Upper lobe of right lung (tissue), 1 donor: ENCODE measurements at regions not wholly inside any gene's neighbourhood (a gene's known extent, or its start where the extent isn't known, plus 50 kb on each side); places are given as distances from the start of the nearest gene placed in this dataset.

Experiments
- ATAC-seq: fragments of 200-7000 bp; cut with Tn5 transposase; one replicate; pipeline ENCODE4 v1.9.1; 2020; ENCODE audit warnings: mild to moderate bottlenecking, moderate library complexity
- DNase-seq: peaks from one replicate; pipeline ENCODE4 v3.0.0-alpha.2; 2020
- H3K27ac ChIP-seq: fragments of 200-600 bp; one replicate; pipeline ENCODE4 v1.8.0; 2022
- H3K27me3 ChIP-seq: fragments of 200-600 bp; one replicate; pipeline ENCODE4 v1.8.0; 2022; ENCODE audit warnings: mild to moderate bottlenecking
- H3K36me3 ChIP-seq: fragments of 200-600 bp; one replicate; pipeline ENCODE4 v1.8.0; 2022
- H3K4me1 ChIP-seq: fragments of 200-600 bp; one replicate; pipeline ENCODE4 v1.8.0; 2022
- H3K4me3 ChIP-seq: fragments of 200-600 bp; one replicate; pipeline ENCODE4 v1.8.0; 2022; ENCODE audit warnings: mild to moderate bottlenecking
- H3K9me3 ChIP-seq: fragments of 200-600 bp; one replicate; pipeline ENCODE4 v1.8.0; 2022
- CTCF ChIP-seq: fragments of 200-600 bp; IDR thresholded peaks from one replicate; pipeline ENCODE4 v1.8.0; 2022; ENCODE audit warnings: antibody characterized with exemption
- intact Hi-C: fragments of 100-400 bp; cut with DNase I; formaldehyde crosslinking; loops from one replicate; pipeline ENCODE4 v1.11.0; 2022
- donor health status: DM: no; HTN: yes; CAD: no; lungs with severe emphysema.

DNA sequence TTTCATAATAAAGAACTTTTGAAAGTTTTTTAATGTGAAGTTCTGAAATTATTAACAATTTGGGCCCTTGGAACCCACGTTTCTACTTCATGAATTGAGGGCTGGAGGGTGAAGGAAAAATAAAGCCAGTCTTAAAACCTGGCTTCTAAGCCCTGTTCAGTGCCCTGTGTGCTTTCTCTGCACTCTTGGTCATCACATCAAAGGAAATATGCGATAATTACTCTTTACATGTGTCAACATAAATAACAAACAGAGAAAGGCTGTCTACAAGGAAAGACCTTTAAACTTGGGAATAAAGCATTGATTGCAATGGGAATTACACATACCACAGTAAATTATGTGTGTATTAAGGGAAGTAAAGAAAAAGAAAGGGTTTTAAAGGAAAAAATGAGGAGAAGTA lies 150.7 kb upstream of the KLF7 start:
- ATAC-seq (no peak), DNase-seq (no peak)
- Histone ChIP-seq H3K27ac (no peak overlapping the region), H3K4me1 (no peaks in the 10 kb centered on the region), H3K36me3 (no peaks in the 10 kb centered on the region), H3K4me3 (no peak overlapping the region), H3K9me3 (no peaks in the 10 kb centered on the region), H3K27me3 (no peaks in the 10 kb centered on the region)
- intact Hi-C loops: no loop called here
- no peak for TF ChIP-seq CTCF

DNA sequence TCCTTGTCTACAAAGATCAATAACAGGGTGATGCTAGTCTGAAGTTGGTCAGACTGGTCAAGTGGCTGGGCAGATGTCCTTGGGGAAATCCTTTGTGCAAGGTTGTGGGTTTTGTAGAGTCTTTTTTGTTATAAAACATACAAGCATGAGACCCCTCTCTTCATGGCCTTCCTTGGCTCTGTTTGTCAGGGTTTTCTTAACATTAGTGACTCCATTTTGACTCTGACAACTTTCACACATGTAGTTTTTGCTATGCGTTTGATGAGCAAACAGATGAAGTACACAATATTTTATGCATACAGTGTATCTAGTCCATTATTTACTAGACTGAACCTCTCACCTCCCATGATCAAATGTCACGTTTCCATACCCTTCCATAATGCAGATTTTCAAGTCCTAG lies 151.2 kb upstream of the KLF7 start:
- Histone ChIP-seq H3K4me3 (no peak overlapping the region), H3K9me3 (no peaks in the 10 kb centered on the region), H3K27ac (no peak overlapping the region), H3K27me3 (no peaks in the 10 kb centered on the region), H3K36me3 (no peaks in the 10 kb centered on the region), H3K4me1 (no peaks in the 10 kb centered on the region)
- no peak for TF ChIP-seq CTCF
- ATAC-seq: no peak
- no peak for DNase-seq
- intact Hi-C loops: no loop called here

- ATAC-seq (no peak), DNase-seq (no peak)
- H3K4me3 ChIP-seq: no peak overlapping the region
- H3K9me3 ChIP-seq: no peaks in the 10 kb centered on the region
- H3K27me3 ChIP-seq: no peaks in the 10 kb centered on the region
- intact Hi-C loops: no loop called here
- no peaks in the 10 kb centered on the region for H3K4me1 ChIP-seq
- H3K27ac ChIP-seq: no peak overlapping the region
- TF ChIP-seq CTCF: no peak
- H3K36me3 ChIP-seq: no peaks in the 10 kb centered on the region
Measured at GRCh38 chr2:207317378-207317984, 151.7 kb upstream of the KLF7 start.

- no peaks in the 10 kb centered on the region for H3K4me1 ChIP-seq
- H3K36me3 ChIP-seq: no peaks in the 10 kb centered on the region
- H3K9me3 ChIP-seq: no peaks in the 10 kb centered on the region
- intact Hi-C loops: no loop called here
- DNase-seq: no peak
- TF ChIP-seq CTCF: no peak
- H3K27ac ChIP-seq: no peak overlapping the region
- no peak for ATAC-seq
- no peak overlapping the region for H3K4me3 ChIP-seq
- no peaks in the 10 kb centered on the region for H3K27me3 ChIP-seq
Measured at GRCh38 chr2:207318181-207318628, 152.5 kb upstream of the KLF7 start.

DNA sequence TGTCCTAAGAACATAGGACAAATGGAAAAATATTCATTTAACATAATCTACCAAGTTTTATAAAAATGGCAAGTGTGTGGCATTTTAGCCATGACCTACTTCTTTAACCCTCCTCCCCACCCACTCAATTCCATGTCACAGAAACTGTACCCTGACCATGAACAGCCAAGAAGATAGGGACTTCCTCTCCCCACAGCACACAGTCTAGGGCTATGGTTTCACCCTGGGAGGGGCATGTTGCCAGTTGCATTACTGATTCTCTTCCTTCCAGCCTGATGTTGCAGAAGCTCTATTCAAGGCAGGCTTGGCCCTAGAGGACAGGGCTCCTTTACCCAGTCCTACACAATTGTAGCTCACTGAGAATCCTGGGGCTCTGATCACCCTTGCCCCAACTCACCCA lies 153.6 kb upstream of the KLF7 start:
- no peaks in the 10 kb centered on the region for H3K9me3 ChIP-seq
- no peak overlapping the region for H3K27ac ChIP-seq
- intact Hi-C loops: no loop called here
- H3K4me3 ChIP-seq: no peak overlapping the region
- no peaks in the 10 kb centered on the region for H3K4me1 ChIP-seq
- TF ChIP-seq CTCF: no peak
- H3K36me3 ChIP-seq: no peaks in the 10 kb centered on the region
- DNase-seq (no peak), ATAC-seq (peak; percentile 88)
- no peaks in the 10 kb centered on the region for H3K27me3 ChIP-seq
